ENCODE measurements at regions not wholly inside any gene's neighbourhood (a gene's known extent, or its start where the extent isn't known, plus 50 kb on each side); places are given as distances from the start of the nearest gene placed in this dataset.
"Not testable (repeated sequence)": the region's sequence is repeated elsewhere in the genome, so short reads cannot be mapped to it uniquely, and the experiment has no call there.

DNA sequence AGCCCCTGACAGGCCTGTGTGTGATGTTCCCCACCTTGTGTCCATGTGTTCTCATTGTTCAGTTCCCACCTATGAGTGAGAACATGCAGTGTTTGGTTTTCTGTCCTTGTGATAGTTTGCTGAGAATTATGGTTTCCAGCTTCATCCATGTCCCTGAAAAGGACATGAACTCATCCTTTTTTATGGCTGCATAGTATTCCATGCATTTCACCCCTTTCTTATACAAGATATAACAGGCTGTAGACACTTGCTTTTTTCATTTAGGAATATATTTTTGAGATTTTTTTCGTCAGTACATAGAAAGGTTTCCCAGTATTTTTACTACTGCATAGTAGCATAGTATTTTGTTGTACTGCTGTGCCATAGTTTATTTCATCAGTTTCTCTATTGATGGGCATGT, 301.2 kb upstream of the RGS6 start:
- not testable (repeated sequence) for TF ChIP-seq POLR2AphosphoS5, CTCF, POLR2A, EP300 (IDR thresholded peaks at IDR 0.05)
